SKM-1 (cell line): ENCODE measurements at regions not wholly inside any gene's neighbourhood (a gene's known extent, or its start where the extent isn't known, plus 50 kb on each side); places are given as distances from the start of the nearest gene placed in this dataset.

Experiments
- DNase-seq: peaks from one replicate; lab custom pipeline; 2025; ENCODE audit not compliant: unreplicated experiment; lab: John Stamatoyannopoulos, UW

GRCh38 chr3:41026394-41027177, 172.7 kb upstream of the CTNNB1 start:
- no peak for DNase-seq

DNA sequence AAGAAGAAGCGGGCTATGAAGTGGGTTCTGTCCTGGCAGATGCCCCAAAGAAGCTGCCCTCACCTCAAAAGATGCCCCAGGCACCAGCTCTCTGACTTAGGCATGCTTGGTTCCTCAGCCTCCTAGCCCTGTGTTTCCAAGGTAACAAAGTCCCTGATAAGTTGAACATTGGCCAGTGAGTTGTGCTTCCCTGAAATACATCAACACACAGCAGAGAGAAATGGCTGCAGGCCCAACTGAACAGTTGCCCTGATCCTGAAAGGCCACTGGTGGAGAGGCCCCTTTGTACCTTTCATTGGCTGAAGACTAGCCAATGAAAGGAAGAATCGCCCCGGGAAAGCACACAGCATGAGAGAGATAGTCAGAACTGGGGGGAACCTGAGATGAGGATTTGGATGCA, 169.9 kb upstream of the CTNNB1 start:
- DNase-seq: no peak

DNA sequence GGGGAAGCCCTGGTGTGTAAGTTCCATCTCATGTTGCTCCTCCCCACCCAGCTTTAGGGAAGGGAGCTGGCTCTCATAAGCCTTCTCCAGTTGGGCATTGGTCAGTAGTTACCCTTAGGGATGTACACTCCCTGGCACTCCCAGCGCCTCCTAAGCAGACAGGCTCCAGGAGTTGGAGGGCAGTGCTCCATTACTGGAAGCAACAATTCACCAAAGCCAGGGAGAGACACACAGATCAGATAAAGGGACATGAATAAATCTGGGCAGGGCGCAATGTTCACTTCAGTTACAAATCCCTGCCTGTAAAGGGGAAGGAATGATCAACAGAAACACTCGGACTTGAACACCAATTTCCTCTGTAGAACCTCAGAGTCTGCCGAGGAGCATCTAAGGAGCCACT, 169.1 kb upstream of the CTNNB1 start:
- DNase-seq: no peak

DNA sequence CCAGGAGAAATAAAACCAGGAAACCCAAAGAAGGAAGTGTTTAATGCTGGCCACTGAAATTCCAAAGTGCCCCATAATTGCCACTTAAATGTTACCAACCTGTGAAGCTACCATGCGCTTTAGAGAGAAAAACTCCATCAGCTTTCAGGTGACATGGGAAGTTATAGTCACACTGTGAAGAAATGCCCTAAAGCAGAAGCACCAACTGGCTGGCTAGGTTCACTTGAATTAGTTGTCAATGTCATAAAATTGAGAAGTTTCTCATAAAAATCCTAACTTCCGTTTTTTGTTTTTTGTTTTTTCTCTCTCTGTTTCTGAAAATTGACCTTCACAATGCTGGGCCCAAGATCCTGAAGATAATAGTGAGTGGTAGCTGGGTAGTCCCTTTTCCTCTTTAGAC, 167.9 kb upstream of the CTNNB1 start:
- DNase-seq: no peak

GRCh38 chr3:41033956-41034519, 165.3 kb upstream of the CTNNB1 start:
- no peak for DNase-seq

DNA sequence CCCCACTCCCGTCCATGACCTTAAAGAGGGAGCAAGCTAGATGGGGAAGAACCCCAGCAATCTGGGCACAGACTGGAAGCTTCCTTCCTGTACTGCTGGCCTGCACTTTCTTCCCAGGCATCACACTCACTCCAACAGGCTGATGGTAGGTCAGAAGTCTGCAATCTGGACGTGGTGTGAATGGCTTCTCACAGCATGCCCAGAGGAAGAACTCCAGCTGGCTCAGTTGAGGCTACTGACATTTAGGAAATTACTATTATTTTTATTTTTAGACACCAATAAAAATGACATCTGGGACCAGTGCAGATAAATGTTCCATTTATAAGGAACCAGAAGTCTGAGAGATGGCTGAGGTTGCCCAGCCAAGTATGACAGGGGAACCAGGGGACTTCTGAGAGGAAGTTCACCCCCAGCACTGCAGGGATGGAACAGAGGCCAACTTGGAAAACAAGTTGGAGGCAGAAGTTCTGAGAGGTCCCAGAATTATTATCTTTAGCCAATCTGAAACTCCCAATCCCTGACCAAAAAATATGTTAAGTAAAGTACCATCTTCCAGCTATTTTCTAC, 163.8 kb upstream of the CTNNB1 start:
- DNase-seq: no peak

- DNase-seq: no peak
Observed at GRCh38 chr3:41037651-41038334, 161.5 kb upstream of the CTNNB1 start.

DNA sequence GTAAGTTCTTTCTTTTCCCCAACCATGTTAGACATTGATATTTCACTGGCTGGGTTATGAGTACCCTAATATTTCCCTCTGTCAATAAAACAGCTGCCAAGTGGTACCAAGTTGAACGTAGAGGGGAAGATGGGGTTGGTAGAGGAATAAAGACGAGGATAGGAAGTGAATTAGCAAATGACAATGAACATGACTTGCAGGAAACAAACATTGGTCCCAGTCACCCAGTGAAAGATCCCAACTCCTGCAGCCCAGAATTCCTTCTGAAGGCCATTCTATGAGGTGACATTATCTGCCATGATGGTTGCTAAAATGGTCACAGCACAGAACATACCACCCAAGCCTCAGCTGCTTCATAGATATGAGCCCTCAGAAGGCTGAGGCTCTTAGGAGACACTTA, 159.0 kb upstream of the CTNNB1 start:
- no peak for DNase-seq

- DNase-seq: no peak
Observed at GRCh38 chr3:41041462-41041861, 157.8 kb upstream of the CTNNB1 start.

GRCh38 chr3:41041899-41042298, 157.4 kb upstream of the CTNNB1 start:
- no peak for DNase-seq

DNA sequence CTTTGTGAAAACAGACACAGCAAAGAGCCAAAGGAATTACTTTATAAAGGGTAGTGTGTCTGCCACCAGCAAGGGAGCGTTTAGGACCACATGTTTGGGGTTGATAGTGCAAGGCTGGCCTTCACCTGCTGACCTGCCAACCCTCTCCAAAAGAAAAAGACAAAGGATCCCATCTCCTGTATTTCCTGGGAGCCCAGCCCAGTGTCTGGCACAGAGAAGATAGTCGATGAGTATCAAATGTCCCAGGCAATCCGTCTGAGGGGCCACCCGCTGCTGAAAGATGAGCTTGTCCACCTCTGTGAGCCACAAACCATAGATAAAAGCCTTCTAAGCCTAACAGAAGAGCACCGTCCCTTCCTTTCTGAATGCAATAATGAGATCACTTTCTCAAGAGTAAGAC, 154.8 kb upstream of the CTNNB1 start:
- DNase-seq: no peak

GRCh38 chr3:41045491-41045890, 153.8 kb upstream of the CTNNB1 start:
- no peak for DNase-seq

DNA sequence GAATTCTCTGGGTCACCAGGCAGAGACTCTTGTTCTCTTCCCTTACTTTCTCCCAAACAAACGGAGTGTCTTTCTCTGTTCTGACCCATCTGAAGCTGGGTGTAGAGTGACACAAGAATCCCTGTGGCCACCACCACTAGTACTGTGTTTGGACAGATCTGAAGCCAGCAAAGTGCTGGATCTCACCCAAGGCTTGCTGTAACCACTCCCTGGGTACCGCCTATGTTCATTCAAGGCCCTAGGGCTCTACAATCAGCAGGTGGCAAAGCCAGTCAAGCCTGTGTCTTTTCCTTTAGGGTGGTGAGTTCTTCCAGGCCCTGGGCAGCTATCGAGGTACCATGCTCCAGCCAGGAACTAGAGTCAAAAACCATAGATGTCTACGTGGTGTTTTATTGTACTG, 149.2 kb upstream of the CTNNB1 start:
- DNase-seq: no peak

DNA sequence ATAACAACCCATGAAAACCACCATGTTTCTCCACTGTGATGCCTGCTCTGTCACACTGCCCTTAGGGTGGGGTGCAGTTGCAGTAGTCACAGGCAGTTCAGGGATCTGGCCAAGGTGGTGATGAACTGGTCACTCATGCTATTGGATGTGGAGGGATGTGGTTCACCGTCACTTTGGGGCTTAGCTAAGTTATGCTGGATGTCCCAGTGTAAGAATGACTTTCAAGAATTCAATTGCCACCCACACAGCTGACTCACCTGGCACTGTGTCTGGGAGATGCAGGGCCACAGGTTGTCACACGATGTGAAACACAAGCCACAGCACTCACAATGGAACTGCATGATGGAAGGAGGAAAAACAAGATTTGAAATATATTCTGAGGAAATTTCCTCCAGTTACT, 146.1 kb upstream of the CTNNB1 start:
- no peak for DNase-seq

GRCh38 chr3:41060106-41060505, 139.2 kb upstream of the CTNNB1 start:
- no peak for DNase-seq

- DNase-seq: no peak
Observed at GRCh38 chr3:41064070-41064469, 135.2 kb upstream of the CTNNB1 start.

DNA sequence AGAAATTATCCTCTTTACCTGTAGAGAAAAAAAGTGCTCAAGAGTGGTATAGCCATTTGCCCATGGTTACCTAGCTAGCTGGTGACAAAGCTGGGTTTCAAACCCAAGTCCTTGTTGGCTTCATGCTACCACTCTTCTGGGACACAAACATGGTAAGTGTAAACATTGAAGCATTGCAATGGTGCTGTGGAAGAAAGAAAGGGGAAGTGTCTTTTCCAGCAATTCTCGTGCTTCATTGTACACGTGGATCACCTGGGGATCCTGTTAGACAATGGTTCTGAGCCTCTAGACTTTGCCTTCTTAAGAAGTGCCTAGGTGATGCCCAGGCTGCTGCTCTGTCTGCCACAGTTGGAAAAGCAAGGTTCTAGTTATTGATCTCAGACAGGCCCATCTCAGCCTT, 134.8 kb upstream of the CTNNB1 start:
- DNase-seq: no peak

DNA sequence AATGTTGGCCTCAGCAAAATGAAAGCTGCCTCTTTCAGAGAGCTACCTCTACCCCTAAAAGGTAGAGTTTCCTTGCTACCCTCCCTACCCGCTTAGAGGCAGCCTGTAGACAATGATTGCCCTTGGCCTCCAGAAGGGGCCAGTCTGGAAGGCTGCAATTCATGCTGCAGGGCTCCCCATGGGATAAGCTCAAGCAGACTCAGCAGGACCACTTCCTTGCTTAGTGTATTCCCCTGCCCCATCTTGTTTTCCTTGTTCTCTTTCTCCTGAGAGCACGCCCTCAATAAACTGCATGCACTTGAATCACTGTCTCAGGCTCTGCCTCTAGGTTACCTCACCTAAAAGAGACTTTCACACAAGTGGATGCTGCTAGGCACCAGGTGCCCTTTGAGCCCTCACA, 134.0 kb upstream of the CTNNB1 start:
- no peak for DNase-seq

DNA sequence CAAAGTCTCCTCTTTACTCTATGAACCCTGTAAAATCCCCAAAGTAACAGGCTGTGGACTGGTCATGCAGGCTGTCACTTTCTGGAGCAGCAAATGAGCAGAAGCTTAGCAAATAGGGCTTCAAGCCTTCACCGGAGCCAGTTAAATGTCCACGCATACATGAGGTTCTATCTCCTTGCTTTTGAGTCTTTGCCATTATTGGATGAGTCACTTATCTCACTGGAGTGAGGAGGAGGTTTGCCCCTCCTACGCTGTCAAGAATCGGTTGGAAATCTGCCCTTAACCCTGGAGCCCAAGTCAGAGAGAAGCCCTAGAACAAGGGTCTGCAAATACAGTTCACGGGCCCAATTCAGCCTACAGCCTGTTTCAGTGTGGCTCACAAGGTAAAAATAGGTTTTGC, 126.1 kb upstream of the CTNNB1 start:
- DNase-seq: no peak

GRCh38 chr3:41075975-41076374, 123.3 kb upstream of the CTNNB1 start:
- DNase-seq: no peak

GRCh38 chr3:41076399-41076798, 122.9 kb upstream of the CTNNB1 start:
- no peak for DNase-seq

DNA sequence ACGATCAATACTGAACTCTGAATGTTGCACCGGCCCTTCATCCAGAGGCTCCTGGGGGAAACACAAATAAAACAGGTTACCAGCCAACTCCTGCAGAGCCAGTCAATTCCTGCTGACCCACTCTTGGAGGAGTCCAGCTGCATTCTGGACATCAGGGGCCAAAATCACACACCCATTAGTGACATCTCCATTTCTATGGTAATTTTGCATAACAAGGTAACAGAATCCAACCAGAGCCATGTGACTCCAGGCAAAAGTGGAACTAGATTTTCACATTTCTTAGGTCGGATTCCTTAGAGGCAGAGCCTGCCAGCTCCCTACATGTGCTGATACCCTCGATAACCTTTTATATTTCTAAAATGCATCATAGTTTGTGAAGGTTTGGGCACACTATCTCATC, 119.2 kb upstream of the CTNNB1 start:
- DNase-seq: no peak
